ENCODE measurements at regions not wholly inside any gene's neighbourhood (a gene's known extent, or its start where the extent isn't known, plus 50 kb on each side); places are given as distances from the start of the nearest gene placed in this dataset.

GRCh38 chr5:91684625-91685024 lies 301.5 kb upstream of the ARRDC3 start:
- intact Hi-C loops (cut with DNase I; ENCODE audit: low total_unique reads): no loop called here
- Histone ChIP-seq H3K9me3 (no peaks in the 10 kb centered on the region), H3K27ac (no peak overlapping the region), H3K27me3 (no peaks in the 10 kb centered on the region), H3K4me1 (no peaks in the 10 kb centered on the region), H3K4me3 (no peak overlapping the region), H3K36me3 (no peaks in the 10 kb centered on the region)
- no peak for TF ChIP-seq CTCF (IDR thresholded peaks at IDR 0.05)
- no peak for DNase-seq

GRCh38 chr5:91670563-91670962 lies 287.4 kb upstream of the ARRDC3 start:
- intact Hi-C loops (cut with DNase I; ENCODE audit: low total_unique reads): no loop called here
- DNase-seq: no peak
- no peaks in the 10 kb centered on the region for H3K4me1 ChIP-seq
- H3K4me3 ChIP-seq: no peak overlapping the region
- H3K36me3 ChIP-seq: no peaks in the 10 kb centered on the region
- H3K27ac ChIP-seq: no peak overlapping the region
- TF ChIP-seq CTCF (IDR thresholded peaks at IDR 0.05): no peak
- no peaks in the 10 kb centered on the region for H3K9me3 ChIP-seq
- H3K27me3 ChIP-seq: no peaks in the 10 kb centered on the region

DNA sequence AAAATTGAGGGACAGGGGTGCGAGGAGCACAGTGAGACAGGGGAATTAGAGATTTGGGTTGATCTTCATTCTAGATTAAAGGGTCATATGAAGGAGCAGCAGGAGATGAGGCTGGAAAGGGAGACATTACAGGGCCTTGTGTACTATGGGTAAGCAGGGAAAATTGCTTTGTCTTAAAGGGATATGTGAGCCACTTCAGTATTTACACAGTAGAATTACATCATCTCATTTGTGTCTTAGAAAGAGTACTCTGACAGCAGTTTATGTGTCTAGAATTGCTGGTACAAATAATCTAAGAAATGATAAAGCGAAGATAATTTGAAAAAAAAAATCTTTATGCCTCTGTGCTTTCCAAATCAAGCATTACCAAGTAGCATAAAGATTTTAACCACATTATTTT lies 287.0 kb upstream of the ARRDC3 start:
- intact Hi-C loops (cut with DNase I; ENCODE audit: low total_unique reads): no loop called here
- no peak for TF ChIP-seq CTCF (IDR thresholded peaks at IDR 0.05)
- no peaks in the 10 kb centered on the region for H3K27me3 ChIP-seq
- no peaks in the 10 kb centered on the region for H3K9me3 ChIP-seq
- H3K36me3 ChIP-seq: no peaks in the 10 kb centered on the region
- no peak overlapping the region for H3K4me3 ChIP-seq
- H3K4me1 ChIP-seq: no peaks in the 10 kb centered on the region
- H3K27ac ChIP-seq: no peak overlapping the region
- no peak for DNase-seq

DNA sequence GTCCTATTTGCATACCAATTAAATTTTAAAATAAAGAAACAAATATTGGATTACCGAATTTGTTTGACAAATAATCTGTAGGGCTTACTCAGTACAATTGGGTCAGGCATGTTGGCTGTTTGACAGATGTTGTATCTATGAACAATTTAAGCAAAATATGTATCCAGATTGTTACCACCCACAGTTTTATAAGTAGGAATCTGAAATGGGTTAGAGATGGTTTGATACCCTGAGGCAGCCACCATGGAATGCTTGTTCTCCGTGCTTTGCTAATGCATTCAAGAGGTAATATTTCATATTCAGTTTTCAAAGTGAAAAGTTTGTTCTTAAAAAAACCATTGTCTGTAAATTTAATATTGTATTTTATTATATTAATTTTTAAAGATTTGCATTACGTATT lies 285.1 kb upstream of the ARRDC3 start:
- TF ChIP-seq CTCF (IDR thresholded peaks at IDR 0.05): no peak

DNA sequence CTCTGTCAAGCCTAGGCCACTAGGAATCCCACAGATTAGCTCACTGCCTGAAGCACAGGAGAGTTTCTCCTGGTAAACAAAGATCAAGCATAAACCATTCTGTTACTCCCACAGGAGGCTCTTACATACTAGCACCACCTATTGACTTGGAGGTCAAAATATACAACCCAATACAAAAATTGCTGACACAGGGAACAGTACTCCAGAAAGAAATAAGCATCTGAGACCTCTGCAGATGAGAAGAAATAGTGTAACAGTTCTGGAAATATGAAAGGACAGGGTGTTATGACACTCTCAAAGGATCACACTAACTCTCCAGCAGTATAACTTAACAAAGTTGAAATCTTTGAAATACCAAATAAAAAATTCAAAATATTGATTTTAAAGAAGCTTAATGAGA lies 269.6 kb upstream of the ARRDC3 start:
- Histone ChIP-seq H3K36me3 (no peaks in the 10 kb centered on the region), H3K27me3 (no peaks in the 10 kb centered on the region), H3K4me3 (no peak overlapping the region), H3K4me1 (no peaks in the 10 kb centered on the region), H3K9me3 (peaks cover 0 to 16% (median 5%) of the 10 kb centered on the region in 3 donors), H3K27ac (no peak overlapping the region)
- DNase-seq: no peak
- TF ChIP-seq CTCF (IDR thresholded peaks at IDR 0.05): no peak
- intact Hi-C loops (cut with DNase I; ENCODE audit: low total_unique reads): no loop called here

More for the DNA sequence above, 285.1 kb upstream of the ARRDC3 start:
- H3K27ac ChIP-seq: no peak overlapping the region
- H3K4me3 ChIP-seq: no peak overlapping the region
- intact Hi-C loops (cut with DNase I; ENCODE audit: low total_unique reads): no loop called here
- no peaks in the 10 kb centered on the region for H3K9me3 ChIP-seq
- no peak for DNase-seq
- no peaks in the 10 kb centered on the region for H3K27me3 ChIP-seq
- H3K4me1 ChIP-seq: no peaks in the 10 kb centered on the region
- no peaks in the 10 kb centered on the region for H3K36me3 ChIP-seq

DNA sequence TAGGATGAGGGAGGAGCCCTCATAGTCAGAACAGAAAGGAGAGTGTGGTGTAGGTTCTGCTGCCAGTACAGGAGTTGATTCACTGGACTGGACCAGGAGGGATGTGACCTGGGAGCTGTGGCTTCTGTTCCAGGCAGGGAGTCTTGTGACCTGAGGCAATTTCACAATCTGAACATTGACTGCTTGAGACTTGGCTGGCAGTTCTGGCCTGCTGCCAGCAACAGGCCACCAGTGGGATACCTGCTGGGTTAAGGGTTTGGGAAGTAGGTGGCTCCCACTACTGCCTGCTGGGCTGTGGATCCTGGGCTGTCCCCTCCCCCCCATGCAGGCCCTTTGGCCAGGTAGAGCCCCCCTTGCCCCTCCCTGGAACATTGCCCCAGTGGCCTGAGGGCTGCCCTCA lies 268.6 kb upstream of the ARRDC3 start:
- DNase-seq: no peak
- no peaks in the 10 kb centered on the region for H3K4me1 ChIP-seq
- H3K27ac ChIP-seq: no peak overlapping the region
- TF ChIP-seq CTCF (IDR thresholded peaks at IDR 0.05): no peak
- intact Hi-C loops (cut with DNase I; ENCODE audit: low total_unique reads): no loop called here
- no peaks in the 10 kb centered on the region for H3K36me3 ChIP-seq
- H3K27me3 ChIP-seq: no peaks in the 10 kb centered on the region
- peaks cover 0 to 15% (median 5%) of the 10 kb centered on the region in 3 donors for H3K9me3 ChIP-seq
- no peak overlapping the region for H3K4me3 ChIP-seq

All from tibial artery (tissue), 4 donors.